IMR-90 (cell line): ENCODE measurements at regions not wholly inside any gene's neighbourhood (a gene's known extent, or its start where the extent isn't known, plus 50 kb on each side); places are given as distances from the start of the nearest gene placed in this dataset.

ENCODE experiments used
- ATAC-seq: fragments of 200-7000 bp; cut with Tn5 transposase; 2 replicates; pipeline ENCODE4 v1.9.1; 2020; ENCODE audit warnings: low read depth, mild to moderate bottlenecking, moderate library complexity
- BruUV-seq: library from RNA; stranded (reverse); fragments of 400-500 nt; replicated peaks from 2 replicates; lab custom pipeline; 2021; lab: Mats Ljungman, UMichigan
- CTCF ChIA-PET: fragments of 300-600 bp; formaldehyde crosslinking; extraction: SDS; loops from one replicate; lab custom pipeline; 2021; ENCODE audit warnings: antibody characterized with exemption; lab: Yijun Ruan, JAX
- POLR2A ChIA-PET: fragments of 300-600 bp; sonication (Branson Sonifier 250); formaldehyde crosslinking; loops from one replicate; lab custom pipeline; 2022; ENCODE audit warnings: antibody characterized with exemption; ENCODE audit not compliant: unreplicated experiment; lab: Charles Lee
- DNase-seq: peaks from one replicate; pipeline ENCODE4 v3.0.0; 2013
- H2AFZ ChIP-seq: replicated peaks from 2 replicates; pipeline ENCODE3; 2013; ENCODE audit warnings: low read length, mild to moderate bottlenecking; ENCODE audit not compliant: poor library complexity
- H2AK5ac ChIP-seq: 2 replicates; pipeline ENCODE4 v1.6.1; 2013; ENCODE audit warnings: low read depth, low read length, inconsistent platforms
- H2AK9ac ChIP-seq: replicated peaks from 2 replicates; pipeline ENCODE3; 2013; ENCODE audit warnings: mild to moderate bottlenecking, low read depth, low read length, moderate library complexity; ENCODE audit not compliant: poor library complexity
- H2BK120ac ChIP-seq: 2 replicates; pipeline ENCODE4 v1.6.1; 2013; ENCODE audit warnings: low read depth, low read length, inconsistent platforms
- H2BK15ac ChIP-seq: 3 replicates; pipeline ENCODE4 v1.6.1; 2013; ENCODE audit warnings: low read depth, low read length, inconsistent platforms
- H2BK20ac ChIP-seq: 2 replicates; pipeline ENCODE4 v1.6.1; 2013; ENCODE audit warnings: low read depth, mild to moderate bottlenecking, inconsistent platforms, low read length, moderate library complexity
- H2BK5ac ChIP-seq: 2 replicates; pipeline ENCODE4 v1.6.1; 2013; ENCODE audit warnings: mild to moderate bottlenecking, low read depth, low read length, inconsistent platforms; ENCODE audit not compliant: poor library complexity, severe bottlenecking
- H3K14ac ChIP-seq: replicated peaks from 2 replicates; pipeline ENCODE4 v1.6.1; 2013; ENCODE audit warnings: low read depth, low read length, inconsistent platforms
- H3K18ac ChIP-seq: 2 replicates; pipeline ENCODE4 v1.6.1; 2013; ENCODE audit warnings: low read depth, low read length, control low read depth
- H3K23ac ChIP-seq: 2 replicates; pipeline ENCODE4 v1.6.1; 2013; ENCODE audit warnings: low read depth, low read length, inconsistent platforms
- H3K27ac ChIP-seq: 2 replicates; pipeline ENCODE4 v1.5.1; 2013; ENCODE audit warnings: mild to moderate bottlenecking, control low read depth, low read length; ENCODE audit not compliant: insufficient read depth
- H3K27me3 ChIP-seq: 2 replicates; pipeline ENCODE4 v1.6.1; 2013; ENCODE audit warnings: low read length; ENCODE audit not compliant: control insufficient read depth, insufficient read depth
- H3K36me3 ChIP-seq: 2 replicates; pipeline ENCODE4 v1.6.1; 2013; ENCODE audit warnings: low read length, mixed read lengths; ENCODE audit not compliant: control insufficient read depth, insufficient read depth
- H3K4ac ChIP-seq: 2 replicates; pipeline ENCODE4 v1.6.1; 2013; ENCODE audit warnings: low read depth, low read length, inconsistent platforms
- H3K4me1 ChIP-seq: 2 replicates; pipeline ENCODE4 v1.6.1; 2013; ENCODE audit warnings: low read length, mixed read lengths; ENCODE audit not compliant: control insufficient read depth, insufficient read depth
- H3K4me2 ChIP-seq: 2 replicates; pipeline ENCODE4 v1.6.1; 2013; ENCODE audit warnings: low read depth, mild to moderate bottlenecking, control low read depth, low read length, moderate library complexity
- H3K4me3 ChIP-seq: 2 replicates; pipeline ENCODE4 v1.5.1; 2013; ENCODE audit warnings: low read depth, mild to moderate bottlenecking, control low read depth, low read length, moderate library complexity; ENCODE audit not compliant: insufficient read depth
- H3K56ac ChIP-seq: 2 replicates; pipeline ENCODE4 v1.6.1; 2013; ENCODE audit warnings: low read length, inconsistent platforms; ENCODE audit not compliant: insufficient read depth; ENCODE audit errors: extremely low read depth
- H3K79me1 ChIP-seq, 2 experiments: 2 replicates each; pipeline ENCODE4 v1.6.1; 2013; ENCODE audit warnings: low read length in 2 of 2, inconsistent platforms in 1 of 2, low read depth in 1 of 2
- H3K9ac ChIP-seq: 2 replicates; pipeline ENCODE4 v1.6.1; 2013; ENCODE audit warnings: low read depth, low read length, control low read depth
- H3K9me1 ChIP-seq: 2 replicates; pipeline ENCODE4 v1.6.1; 2013; ENCODE audit warnings: low read length, inconsistent platforms; ENCODE audit not compliant: insufficient read depth
- H3K9me3 ChIP-seq: 2 replicates; pipeline ENCODE4 v1.6.1; 2013; ENCODE audit warnings: low read length; ENCODE audit not compliant: control insufficient read depth, insufficient read depth
- H4K20me1 ChIP-seq: 2 replicates; pipeline ENCODE4 v1.6.1; 2013; ENCODE audit warnings: low read length, inconsistent platforms; ENCODE audit not compliant: insufficient read depth
- H4K5ac ChIP-seq: 2 replicates; pipeline ENCODE4 v1.6.1; 2013; ENCODE audit warnings: mild to moderate bottlenecking, low read depth, low read length, control low read depth
- H4K8ac ChIP-seq, 2 experiments: 2 replicates each; pipeline ENCODE4 v1.6.1; 2013; ENCODE audit warnings: low read depth in 2 of 2, low read length in 2 of 2, control low read depth in 1 of 2, inconsistent platforms in 1 of 2
- H4K91ac ChIP-seq: 2 replicates; pipeline ENCODE4 v1.6.1; 2013; ENCODE audit warnings: low read depth, low read length, inconsistent platforms; ENCODE audit not compliant: insufficient read depth
- CEBPB ChIP-seq: IDR thresholded peaks from 2 replicates; pipeline ENCODE4 v1.6.1; 2012; ENCODE audit warnings: low read depth, low read length, improper control_type of control experiment
- CHD1 ChIP-seq: IDR thresholded peaks from 2 replicates; pipeline ENCODE4 v1.6.1; 2012; ENCODE audit warnings: low read depth, low read length, improper control_type of control experiment
- MAZ ChIP-seq: IDR thresholded peaks from 2 replicates; pipeline ENCODE4 v1.6.1; 2012; ENCODE audit warnings: low read depth, mild to moderate bottlenecking, low read length, improper control_type of control experiment, moderate library complexity, borderline replicate concordance
- POLR2A ChIP-seq: IDR thresholded peaks from 2 replicates; pipeline ENCODE4 v1.6.1; 2012; ENCODE audit warnings: mild to moderate bottlenecking, low read depth, low read length
- RAD21 ChIP-seq: IDR thresholded peaks from 2 replicates; pipeline ENCODE4 v1.6.1; 2012; ENCODE audit warnings: low read length, improper control_type of control experiment
- RCOR1 ChIP-seq: IDR thresholded peaks from 2 replicates; pipeline ENCODE4 v1.6.1; 2012; ENCODE audit warnings: mild to moderate bottlenecking, low read length, improper control_type of control experiment; ENCODE audit not compliant: insufficient replicate concordance
- SMC3 ChIP-seq: fragments of 150-350 bp; IDR thresholded peaks from 2 replicates; pipeline ENCODE4 v1.6.1; 2016; ENCODE audit warnings: low read depth, mild to moderate bottlenecking, antibody characterized with exemption, low read length, moderate library complexity
- WGBS, 2 experiments: methylation state at CpG; one replicate each; pipeline versions ENCODE4 v1.1.5 to v1.1.7; 2013; ENCODE audit warnings: missing lambda C conversion rate in 2 of 2; ENCODE audit not compliant: insufficient read length in 1 of 2; ENCODE audit errors: extremely low coverage in 2 of 2; 5-methylcytosine and 5-hydroxymethylcytosine counted together
- dilution Hi-C: fragments of 300-500 bp; cut with HindIII; formaldehyde crosslinking; loops from one replicate; pipeline ENCODE4 v1.14.3; 2018; ENCODE audit warnings: low sequenced_read_pairs; ENCODE audit not compliant: unreplicated experiment
- in situ Hi-C: fragments of 300-500 bp; cut with MboI; formaldehyde crosslinking; loops from 3 replicates; pipeline ENCODE4 v1.14.3; 2019; ENCODE audit warnings: low sequenced_read_pairs, inconsistent platforms, mixed read lengths
- intact Hi-C: fragments of 100-400 bp; cut with micrococcal nuclease; formaldehyde crosslinking; loops from 2 replicates; pipeline ENCODE4 v1.10.0; 2022
- TF ChIP-seq, protein P1 (sequence below): fragments of 150-350 bp; IDR thresholded peaks from 2 replicates; pipeline ENCODE4 v1.6.1; 2016; ENCODE audit warnings: low read depth, mild to moderate bottlenecking, low read length, moderate library complexity, borderline replicate concordance

- H3K36me3 ChIP-seq = no peaks in the 10 kb centered on the region
- CTCF ChIA-PET = no interaction called here
Measured at GRCh38 chr17:79666111-79666510, 55.3 kb upstream of the RBFOX3 start.

More at GRCh38 chr17:79666111-79666510, 55.3 kb upstream of the RBFOX3 start:
- Histone ChIP-seq H3K9me3 (no peaks in the 10 kb centered on the region), H3K18ac (no peak overlapping the region), H2BK20ac (no peak overlapping the region), H2AFZ (no peak overlapping the region), H3K4me2 (no peak overlapping the region), H2BK15ac (no peak overlapping the region), H3K56ac (no peak overlapping the region), H3K9ac (no peak overlapping the region), H3K27me3 (peaks cover 13% of the 10 kb centered on the region; the same call in 1 of the 2 replicates), H2BK120ac (no peak overlapping the region), H2AK9ac (no peak overlapping the region), H4K8ac (no peak overlapping the region), H3K27ac (no peak overlapping the region), H2AK5ac (no peak overlapping the region), H3K4me1 (no peaks in the 10 kb centered on the region), H3K14ac (no peak overlapping the region), H4K20me1 (no peaks in the 10 kb centered on the region), H2BK5ac (no peak overlapping the region), H4K91ac (no peak overlapping the region), H3K9me1 (no peaks in the 10 kb centered on the region), H3K4me3 (no peak overlapping the region), H3K4ac (no peak overlapping the region), H4K5ac (no peak overlapping the region), H3K79me1 (no peaks in the 10 kb centered on the region), H3K23ac (no peak overlapping the region)
- intact Hi-C loops = no loop called here
- DNase-seq (no peak), ATAC-seq (no peak)
- dilution Hi-C loops = no loop called here
- TF ChIP-seq POLR2A = no peak
- no peak for TF ChIP-seq CHD1
- TF ChIP-seq MAZ = no peak
- TF ChIP-seq, protein P1, sequence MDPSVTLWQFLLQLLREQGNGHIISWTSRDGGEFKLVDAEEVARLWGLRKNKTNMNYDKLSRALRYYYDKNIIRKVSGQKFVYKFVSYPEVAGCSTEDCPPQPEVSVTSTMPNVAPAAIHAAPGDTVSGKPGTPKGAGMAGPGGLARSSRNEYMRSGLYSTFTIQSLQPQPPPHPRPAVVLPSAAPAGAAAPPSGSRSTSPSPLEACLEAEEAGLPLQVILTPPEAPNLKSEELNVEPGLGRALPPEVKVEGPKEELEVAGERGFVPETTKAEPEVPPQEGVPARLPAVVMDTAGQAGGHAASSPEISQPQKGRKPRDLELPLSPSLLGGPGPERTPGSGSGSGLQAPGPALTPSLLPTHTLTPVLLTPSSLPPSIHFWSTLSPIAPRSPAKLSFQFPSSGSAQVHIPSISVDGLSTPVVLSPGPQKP = no peak
- no peak for TF ChIP-seq CEBPB
- no peak for TF ChIP-seq SMC3
- no peak for TF ChIP-seq RAD21
- no peak for TF ChIP-seq RCOR1
- POLR2A ChIA-PET = no interaction called here
- in situ Hi-C loops = no loop called here
- BruUV-seq = no TSS peak
- WGBS, 2 experiments = 76% methylated on average over 4 of the region's 7 CpGs; no CpG with 5 or more reads in 1 of the 2 experiments
